ENCODE measurements at regions not wholly inside any gene's neighbourhood (a gene's known extent, or its start where the extent isn't known, plus 50 kb on each side); places are given as distances from the start of the nearest gene placed in this dataset.

DNA sequence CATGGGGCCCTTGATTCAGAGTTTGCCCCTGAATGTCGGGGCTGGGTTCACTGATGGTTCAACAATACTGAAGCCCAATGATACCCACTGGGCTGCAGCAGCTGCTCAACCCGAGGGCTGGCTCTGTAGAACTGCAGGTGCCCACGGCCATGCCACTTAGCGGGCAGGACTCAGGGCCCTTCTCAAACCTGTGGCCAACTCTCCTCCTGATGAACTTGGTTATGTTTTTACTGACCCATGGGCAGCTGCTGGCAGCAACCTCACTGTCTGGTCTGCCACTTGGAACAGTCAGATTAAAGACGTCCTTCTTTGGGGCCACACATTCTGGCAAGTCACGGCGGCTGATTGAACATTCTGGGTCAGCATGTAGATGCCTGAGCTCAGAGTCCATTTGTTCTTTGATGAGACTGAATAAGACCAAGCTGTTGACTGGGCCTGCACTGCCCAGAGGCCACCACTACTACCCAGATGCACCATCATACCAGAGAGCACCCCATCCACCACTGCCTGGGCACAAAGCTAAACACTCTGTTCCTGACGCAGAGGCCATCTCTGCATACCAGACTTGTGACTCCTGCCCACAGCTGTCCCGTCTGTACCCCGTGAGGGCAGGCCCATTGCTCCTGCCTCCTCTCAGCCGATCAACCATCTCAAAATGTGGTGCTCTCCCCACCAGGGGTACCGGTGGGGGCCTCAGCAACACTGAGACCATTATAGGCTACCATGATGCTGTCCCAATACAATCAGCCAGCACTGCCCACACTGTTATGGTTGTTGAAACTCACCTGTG, 67.8 kb downstream of the SHANK2 start:
- no peak for FAIRE-seq
- H3K27ac Mint-ChIP-seq (ENCODE audit: unreplicated experiment), result no peak overlapping the region

DNA sequence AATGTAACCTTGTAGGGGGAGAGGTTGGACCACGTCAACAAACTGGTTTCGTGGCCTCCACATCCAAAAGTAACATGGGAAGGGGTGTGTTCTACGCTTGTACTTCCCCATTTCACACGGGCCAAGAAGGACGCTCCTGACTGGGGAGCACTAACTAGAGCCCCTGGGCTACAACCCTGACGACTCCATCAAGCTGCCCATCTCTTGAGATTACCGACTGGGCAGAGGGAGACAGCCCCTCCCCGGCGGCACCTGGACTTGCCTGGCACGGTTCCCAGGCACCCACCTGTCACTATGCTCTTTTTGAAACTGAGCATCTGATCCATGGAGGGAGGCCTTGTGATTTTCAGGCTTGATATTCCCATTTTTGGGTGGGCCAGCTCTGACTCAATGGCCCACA, 68.5 kb downstream of the SHANK2 start:
- Histone ChIP-seq H3K4me3 (ENCODE audit: insufficient read depth, low read depth, low read length) (no peak overlapping the region), H3K9ac (ENCODE audit: low read length) (no peak overlapping the region), H3K9me3 (ENCODE audit: insufficient read depth, low read depth, low read length) (no peaks in the 10 kb centered on the region), H3K27me3 (ENCODE audit: insufficient read depth, low read length) (no peaks in the 10 kb centered on the region), H3K36me3 (ENCODE audit: insufficient read depth, low read length) (no peaks in the 10 kb centered on the region), H3K4me2 (ENCODE audit: low read length) (no peak overlapping the region), H2AFZ (ENCODE audit: low read depth, low read length) (no peak overlapping the region), H4K20me1 (ENCODE audit: insufficient read depth, low read length) (no peaks in the 10 kb centered on the region), H3K27ac (ENCODE audit: low read depth, low read length) (no peak overlapping the region), H3K4me1 (ENCODE audit: insufficient read depth, low read length) (no peaks in the 10 kb centered on the region), H3K79me2 (ENCODE audit: insufficient read depth, low read length) (no peaks in the 10 kb centered on the region)
- FAIRE-seq (no peak), DNase-seq (ENCODE audit: low read depth) (no peak)
- peaks cover 6% of the 10 kb centered on the region for H3K27me3 Mint-ChIP-seq (ENCODE audit: low read depth, unreplicated experiment)
- peaks cover 6% of the 10 kb centered on the region for H3K9me3 Mint-ChIP-seq (ENCODE audit: unreplicated experiment)
- H3K4me1 Mint-ChIP-seq (ENCODE audit: low read depth, unreplicated experiment), result peaks cover 7% of the 10 kb centered on the region
- TF ChIP-seq, protein P1, sequence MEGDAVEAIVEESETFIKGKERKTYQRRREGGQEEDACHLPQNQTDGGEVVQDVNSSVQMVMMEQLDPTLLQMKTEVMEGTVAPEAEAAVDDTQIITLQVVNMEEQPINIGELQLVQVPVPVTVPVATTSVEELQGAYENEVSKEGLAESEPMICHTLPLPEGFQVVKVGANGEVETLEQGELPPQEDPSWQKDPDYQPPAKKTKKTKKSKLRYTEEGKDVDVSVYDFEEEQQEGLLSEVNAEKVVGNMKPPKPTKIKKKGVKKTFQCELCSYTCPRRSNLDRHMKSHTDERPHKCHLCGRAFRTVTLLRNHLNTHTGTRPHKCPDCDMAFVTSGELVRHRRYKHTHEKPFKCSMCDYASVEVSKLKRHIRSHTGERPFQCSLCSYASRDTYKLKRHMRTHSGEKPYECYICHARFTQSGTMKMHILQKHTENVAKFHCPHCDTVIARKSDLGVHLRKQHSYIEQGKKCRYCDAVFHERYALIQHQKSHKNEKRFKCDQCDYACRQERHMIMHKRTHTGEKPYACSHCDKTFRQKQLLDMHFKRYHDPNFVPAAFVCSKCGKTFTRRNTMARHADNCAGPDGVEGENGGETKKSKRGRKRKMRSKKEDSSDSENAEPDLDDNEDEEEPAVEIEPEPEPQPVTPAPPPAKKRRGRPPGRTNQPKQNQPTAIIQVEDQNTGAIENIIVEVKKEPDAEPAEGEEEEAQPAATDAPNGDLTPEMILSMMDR (IDR thresholded peaks at IDR 0.05; ENCODE audit: insufficient read depth, low read depth, low read length), result no peak
- TF ChIP-seq EZH2 (IDR thresholded peaks at IDR 0.05; ENCODE audit: insufficient read depth, low read length), result no peak
- peaks cover 13% of the 10 kb centered on the region for H3K36me3 Mint-ChIP-seq (ENCODE audit: low read depth, unreplicated experiment)
- no peak overlapping the region for H3K27ac Mint-ChIP-seq (ENCODE audit: unreplicated experiment)
- no peak overlapping the region for H3K4me3 Mint-ChIP-seq (ENCODE audit: unreplicated experiment)

More for the DNA sequence above, 67.8 kb downstream of the SHANK2 start:
- Mint-ChIP-seq H3K4me1 (ENCODE audit: low read depth, unreplicated experiment) (peaks cover 7% of the 10 kb centered on the region), H3K27me3 (ENCODE audit: low read depth, unreplicated experiment) (peaks cover 6% of the 10 kb centered on the region), H3K9me3 (ENCODE audit: unreplicated experiment) (peaks cover 6% of the 10 kb centered on the region), H3K4me3 (ENCODE audit: unreplicated experiment) (no peak overlapping the region), H3K36me3 (ENCODE audit: low read depth, unreplicated experiment) (peaks cover 13% of the 10 kb centered on the region)
- Histone ChIP-seq H3K4me1 (ENCODE audit: insufficient read depth, low read length) (no peaks in the 10 kb centered on the region), H3K36me3 (ENCODE audit: insufficient read depth, low read length) (no peaks in the 10 kb centered on the region), H3K4me2 (ENCODE audit: low read length) (no peak overlapping the region), H3K9me3 (ENCODE audit: insufficient read depth, low read depth, low read length) (no peaks in the 10 kb centered on the region), H3K9ac (ENCODE audit: low read length) (no peak overlapping the region), H3K27ac (ENCODE audit: low read depth, low read length) (no peak overlapping the region), H3K4me3 (ENCODE audit: insufficient read depth, low read depth, low read length) (no peak overlapping the region), H4K20me1 (ENCODE audit: insufficient read depth, low read length) (no peaks in the 10 kb centered on the region), H3K27me3 (ENCODE audit: insufficient read depth, low read length) (no peaks in the 10 kb centered on the region), H3K79me2 (ENCODE audit: insufficient read depth, low read length) (no peaks in the 10 kb centered on the region), H2AFZ (ENCODE audit: low read depth, low read length) (no peak overlapping the region)
- DNase-seq (ENCODE audit: low read depth), result no peak
- TF ChIP-seq EZH2 (IDR thresholded peaks at IDR 0.05; ENCODE audit: insufficient read depth, low read length), result no peak
- TF ChIP-seq, protein P1 (IDR thresholded peaks at IDR 0.05; ENCODE audit: insufficient read depth, low read depth, low read length), result no peak
